H9 (cell line): ENCODE measurements at regions not wholly inside any gene's neighbourhood (a gene's known extent, or its start where the extent isn't known, plus 50 kb on each side); places are given as distances from the start of the nearest gene placed in this dataset.

Experiments used
- DNase-seq: peaks from one replicate; pipeline ENCODE4 v3.0.0-alpha.2; 2017
- H2AFZ ChIP-seq: one replicate; pipeline ENCODE4 v1.6.1; 2013; ENCODE audit warnings: mild to moderate bottlenecking, low read length, control low read depth, moderate library complexity
- H2AK5ac ChIP-seq: 2 replicates; pipeline ENCODE4 v1.6.1; 2013; ENCODE audit warnings: low read length, control low read depth, mixed read lengths; ENCODE audit not compliant: insufficient read length
- H2BK120ac ChIP-seq: one replicate; pipeline ENCODE4 v1.6.1; 2013; ENCODE audit warnings: low read depth, mild to moderate bottlenecking, low read length, control low read depth, inconsistent platforms; ENCODE audit not compliant: poor library complexity, severe bottlenecking
- H2BK12ac ChIP-seq: 2 replicates; pipeline ENCODE4 v1.6.1; 2013; ENCODE audit warnings: low read length, control low read depth, mixed read lengths, low read depth; ENCODE audit not compliant: insufficient read length
- H2BK15ac ChIP-seq: 2 replicates; pipeline ENCODE4 v1.6.1; 2013; ENCODE audit warnings: low read depth, low read length, control low read depth
- H2BK20ac ChIP-seq: one replicate; pipeline ENCODE4 v1.6.1; 2013; ENCODE audit warnings: low read depth, mild to moderate bottlenecking, low read length, control low read depth, inconsistent platforms; ENCODE audit not compliant: poor library complexity, severe bottlenecking
- H2BK5ac ChIP-seq: 2 replicates; pipeline ENCODE4 v1.6.1; 2013; ENCODE audit warnings: low read length, control low read depth, mixed read lengths; ENCODE audit not compliant: insufficient read length
- H3K14ac ChIP-seq: 2 replicates; pipeline ENCODE4 v1.6.1; 2013; ENCODE audit warnings: low read length, control low read depth; ENCODE audit not compliant: insufficient read depth
- H3K18ac ChIP-seq: 2 replicates; pipeline ENCODE4 v1.6.1; 2013; ENCODE audit warnings: low read depth, mild to moderate bottlenecking, mixed read lengths, low read length, control low read depth; ENCODE audit not compliant: insufficient read length
- H3K23ac ChIP-seq: 2 replicates; pipeline ENCODE4 v1.6.1; 2013; ENCODE audit warnings: low read length, control low read depth, mixed read lengths, low read depth; ENCODE audit not compliant: insufficient read length
- H3K23me2 ChIP-seq: 2 replicates; pipeline ENCODE4 v1.6.1; 2013; ENCODE audit warnings: low read depth, mild to moderate bottlenecking, mixed read lengths, low read length, control low read depth; ENCODE audit not compliant: insufficient read length, poor library complexity, severe bottlenecking
- H3K27ac ChIP-seq: 2 replicates; pipeline ENCODE4 v1.5.1; 2013; ENCODE audit warnings: low read length, control low read depth, mixed read lengths, low read depth; ENCODE audit not compliant: insufficient read length
- H3K27me3 ChIP-seq: 2 replicates; pipeline ENCODE4 v1.6.1; 2013; ENCODE audit warnings: low read length, control low read depth, inconsistent platforms; ENCODE audit not compliant: insufficient read depth
- H3K4ac ChIP-seq: 2 replicates; pipeline ENCODE4 v1.6.1; 2013; ENCODE audit warnings: low read depth, mild to moderate bottlenecking, control low read depth, inconsistent platforms, low read length, moderate library complexity
- H3K4me1 ChIP-seq: 2 replicates; pipeline ENCODE4 v1.6.1; 2013; ENCODE audit warnings: low read length, control low read depth, inconsistent platforms; ENCODE audit not compliant: insufficient read depth
- H3K4me2 ChIP-seq: 2 replicates; pipeline ENCODE4 v1.6.1; 2013; ENCODE audit warnings: low read length, control low read depth, mixed read lengths; ENCODE audit not compliant: insufficient read length, insufficient read depth
- H3K56ac ChIP-seq: 2 replicates; pipeline ENCODE4 v1.6.1; 2013; ENCODE audit warnings: low read depth, mild to moderate bottlenecking, mixed read lengths, low read length, control low read depth; ENCODE audit not compliant: insufficient read length
- H3K79me1 ChIP-seq: 2 replicates; pipeline ENCODE4 v1.6.1; 2013; ENCODE audit warnings: low read depth, mild to moderate bottlenecking, moderate library complexity, low read length, control low read depth, inconsistent platforms; ENCODE audit not compliant: insufficient read depth, poor library complexity, severe bottlenecking
- H3K79me2 ChIP-seq: 2 replicates; pipeline ENCODE4 v1.6.1; 2013; ENCODE audit warnings: low read length, control low read depth, inconsistent platforms; ENCODE audit not compliant: insufficient read depth
- H3K9ac ChIP-seq: 2 replicates; pipeline ENCODE4 v1.6.1; 2013; ENCODE audit warnings: low read length, control low read depth, mixed read lengths; ENCODE audit not compliant: insufficient read length; ENCODE audit errors: extremely low read depth
- H3K9me3 ChIP-seq: one replicate; pipeline ENCODE4 v1.6.1; 2013; ENCODE audit warnings: low read depth, low read length, inconsistent platforms; ENCODE audit not compliant: control insufficient read depth
- H3T11ph ChIP-seq: one replicate; pipeline ENCODE4 v1.6.1; 2013; ENCODE audit warnings: mild to moderate bottlenecking, low read length, control low read depth, inconsistent platforms
- H4K20me1 ChIP-seq: one replicate; pipeline ENCODE4 v1.6.1; 2013; ENCODE audit not compliant: control insufficient read depth, insufficient read length, insufficient read depth
- H4K5ac ChIP-seq: 2 replicates; pipeline ENCODE4 v1.6.1; 2013; ENCODE audit warnings: low read depth, mild to moderate bottlenecking, mixed read lengths, low read length, control low read depth; ENCODE audit not compliant: insufficient read length
- H4K8ac ChIP-seq: replicated peaks from 2 replicates; pipeline ENCODE4 v1.6.1; 2013; ENCODE audit warnings: low read length, control low read depth, mixed read lengths, low read depth; ENCODE audit not compliant: insufficient read length
- H4K91ac ChIP-seq: 2 replicates; pipeline ENCODE4 v1.6.1; 2013; ENCODE audit warnings: low read depth, mild to moderate bottlenecking, moderate library complexity, mixed read lengths, low read length, control low read depth; ENCODE audit not compliant: insufficient read length
- H3K27ac Mint-ChIP-seq, 3 experiments: 2 replicates in 2 of 3; 3 replicates in 1 of 3; pipeline ENCODE4 v1.8.0; 2020 to 2021; ENCODE audit warnings: mixed read lengths in 3 of 3, mild to moderate bottlenecking in 1 of 3, moderate library complexity in 1 of 3
- H3K27me3 Mint-ChIP-seq: 2 replicates; pipeline ENCODE4 v1.8.0; 2021; ENCODE audit warnings: low read depth, mild to moderate bottlenecking, moderate library complexity, mixed read lengths
- H3K36me3 Mint-ChIP-seq, 3 experiments: 2 replicates in 2 of 3; 3 replicates in 1 of 3; pipeline ENCODE4 v1.8.0; 2020 to 2021; ENCODE audit warnings: low read depth in 3 of 3, mixed read lengths in 3 of 3; ENCODE audit not compliant: insufficient read depth in 1 of 3
- H3K4me1 Mint-ChIP-seq, 2 experiments: 2 replicates each; pipeline ENCODE4 v1.8.0; 2020; ENCODE audit warnings: mixed read lengths in 2 of 2
- H3K4me3 Mint-ChIP-seq, 2 experiments: 2 replicates in 1 of 2; 3 replicates in 1 of 2; pipeline ENCODE4 v1.8.0; 2020 to 2021; ENCODE audit warnings: mild to moderate bottlenecking in 2 of 2, mixed read lengths in 2 of 2, moderate library complexity in 1 of 2
- H3K9me3 Mint-ChIP-seq, 2 experiments: 2 replicates in 1 of 2; 3 replicates in 1 of 2; pipeline ENCODE4 v1.8.0; 2020; ENCODE audit warnings: mild to moderate bottlenecking in 2 of 2, mixed read lengths in 2 of 2, moderate library complexity in 1 of 2
- CTCF ChIP-seq: fragments of 200-600 bp; sonication (generic); conservative IDR thresholded peaks from 3 replicates; pipeline ENCODE4 v1.8.0; 2021; ENCODE audit warnings: antibody characterized with exemption, mild to moderate bottlenecking
- WGBS: extraction: QIAGEN DNeasy Blood & Tissue Kit; methylation state at CpG from one replicate; pipeline ENCODE4 v1.1.7; 2013; ENCODE audit warnings: missing lambda C conversion rate, low lambda C conversion rate, mixed read lengths; ENCODE audit not compliant: insufficient read length; ENCODE audit errors: extremely low coverage; 5-methylcytosine and 5-hydroxymethylcytosine counted together

GRCh38 chr17:33444731-33445130 is 151.6 kb upstream of the ASIC2 start:
- H3K36me3 Mint-ChIP-seq = peaks cover 3 to 24% (median 8%) of the 10 kb centered on the region in 3 experiments; a peak in 6 of 7 replicates
- H4K91ac ChIP-seq = no peak overlapping the region
- H3K4ac ChIP-seq = no peak overlapping the region
- no peak overlapping the region for H3K9ac ChIP-seq
- peaks cover 22 to 28% of the 10 kb centered on the region in 2 experiments for H3K9me3 Mint-ChIP-seq
- no peaks in the 10 kb centered on the region for H3K23me2 ChIP-seq
- H2BK5ac ChIP-seq = no peak overlapping the region
- H3K4me3 Mint-ChIP-seq = no peak overlapping the region
- TF ChIP-seq CTCF = no peak
- no peaks in the 10 kb centered on the region for H4K20me1 ChIP-seq
- no peak overlapping the region for H3K56ac ChIP-seq
- H2BK15ac ChIP-seq = no peak overlapping the region
- H3K79me1 ChIP-seq = no peaks in the 10 kb centered on the region
- no peak overlapping the region for H2BK20ac ChIP-seq
- H3K27me3 Mint-ChIP-seq = peaks cover 32% of the 10 kb centered on the region
- no peak overlapping the region for H3K23ac ChIP-seq
- no peak overlapping the region for H2BK120ac ChIP-seq
- no peak overlapping the region for H2AFZ ChIP-seq
- no peak overlapping the region for H3K27ac ChIP-seq
- no peaks in the 10 kb centered on the region for H3K9me3 ChIP-seq
- H3K4me2 ChIP-seq = no peak overlapping the region
- DNase-seq = no peak
- H3K79me2 ChIP-seq = no peaks in the 10 kb centered on the region
- no peaks in the 10 kb centered on the region for H3K4me1 Mint-ChIP-seq
- no peaks in the 10 kb centered on the region for H3K4me1 ChIP-seq
- no peak overlapping the region for H3T11ph ChIP-seq
- H3K14ac ChIP-seq = no peak overlapping the region
- peaks cover 3% of the 10 kb centered on the region; the same call in 1 of the 2 replicates for H3K27me3 ChIP-seq
- H2BK12ac ChIP-seq = no peak overlapping the region
- H4K5ac ChIP-seq = no peak overlapping the region
- H3K27ac Mint-ChIP-seq = no peak overlapping the region
- H2AK5ac ChIP-seq = no peak overlapping the region
- H3K18ac ChIP-seq = no peak overlapping the region
- H4K8ac ChIP-seq = no peak overlapping the region
- no CpG with 5 or more reads among the region's 3 CpGs for WGBS
